ENCODE measurements at regions not wholly inside any gene's neighbourhood (a gene's known extent, or its start where the extent isn't known, plus 50 kb on each side); places are given as distances from the start of the nearest gene placed in this dataset.
"Not testable (repeated sequence)": the region's sequence is repeated elsewhere in the genome, so short reads cannot be mapped to it uniquely, and the experiment has no call there.

GRCh38 chr7:6938284-6938683, 112.2 kb upstream of the CCZ1B start:
- not testable (repeated sequence) for DNase-seq (ENCODE audit: low spot score)

DNA sequence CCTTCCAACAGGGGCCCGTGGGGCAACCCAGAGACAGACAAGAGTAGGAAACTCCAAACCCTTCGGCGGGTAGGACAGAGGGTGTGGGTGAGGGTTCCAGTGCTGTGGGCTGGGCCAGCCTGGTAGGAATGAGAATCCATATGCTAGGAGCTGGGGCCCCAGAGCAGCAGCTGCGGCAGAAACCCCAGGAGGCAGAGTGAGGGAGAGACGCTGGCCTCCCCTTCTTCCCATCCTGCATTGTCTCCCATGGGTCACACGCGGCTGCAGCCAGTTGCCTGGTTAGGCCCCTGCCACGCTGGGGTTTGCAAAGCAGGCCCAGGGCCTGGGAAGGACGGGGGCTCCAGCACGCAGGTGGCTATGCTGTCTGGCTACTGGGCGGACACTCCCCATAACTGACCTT, 113.1 kb upstream of the CCZ1B start:
- DNase-seq (ENCODE audit: low spot score), result not testable (repeated sequence)

- DNase-seq (ENCODE audit: low spot score), result not testable (repeated sequence)
Observed at GRCh38 chr7:6939896-6940295, 113.8 kb upstream of the CCZ1B start.

DNA sequence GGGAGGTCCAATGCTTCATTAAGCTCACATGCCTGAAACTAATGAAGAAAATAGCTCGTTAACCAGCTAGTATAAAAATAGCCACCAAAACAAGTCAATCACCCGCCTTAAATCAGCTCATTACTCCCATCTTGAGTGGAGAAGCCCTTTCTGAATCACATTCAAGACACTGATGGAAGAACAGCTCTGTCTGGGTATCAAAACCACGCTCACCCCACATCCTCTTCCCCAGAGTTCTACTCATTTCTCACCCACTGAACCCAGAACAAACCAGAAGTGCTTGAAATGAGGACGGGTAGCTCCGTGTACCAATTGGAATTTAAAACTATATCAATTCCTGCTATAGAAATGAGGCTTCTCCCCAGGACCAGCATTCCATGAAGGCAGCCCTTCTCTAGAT, 120.8 kb upstream of the CCZ1B start:
- not testable (repeated sequence) for DNase-seq (ENCODE audit: low spot score)

DNA sequence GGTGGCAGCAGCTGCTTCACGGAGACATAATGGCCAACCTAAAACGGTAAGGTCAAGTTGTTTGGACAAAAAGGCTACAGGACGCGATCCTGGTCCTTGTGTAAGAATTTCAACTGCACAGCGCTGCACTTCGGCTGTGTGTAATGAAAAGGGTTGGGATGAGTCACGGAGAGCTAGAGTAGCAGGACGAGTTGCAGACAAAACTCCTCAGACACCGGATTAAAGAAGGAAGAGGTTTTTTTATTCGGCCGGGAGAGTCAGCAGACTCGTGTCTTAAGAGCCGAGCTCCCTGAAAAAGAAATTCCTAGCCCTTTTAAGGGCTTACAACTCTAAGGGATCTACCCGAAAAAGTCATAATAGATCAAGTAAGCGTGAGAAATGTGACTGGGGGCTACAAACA, 124.2 kb upstream of the CCZ1B start:
- not testable (repeated sequence) for DNase-seq (ENCODE audit: low spot score)

DNA sequence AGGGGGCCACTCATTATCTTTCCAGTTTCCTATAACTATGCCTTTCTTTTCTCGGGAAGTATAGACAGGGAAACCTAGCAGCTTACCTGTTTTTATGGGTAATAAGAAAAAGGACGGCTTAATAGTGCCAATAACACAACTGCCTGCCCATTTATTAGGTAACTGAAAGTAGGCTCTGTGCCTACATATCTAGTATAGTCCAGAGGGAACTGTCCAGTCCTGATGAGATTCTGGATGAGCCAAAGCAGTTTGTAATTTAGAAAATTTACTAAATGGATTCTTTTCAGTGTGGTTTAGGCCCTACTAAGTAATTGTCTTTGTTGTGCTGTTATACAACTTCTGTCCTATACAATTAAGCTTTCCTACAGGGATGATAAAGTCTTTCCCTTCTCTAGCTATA, 125.5 kb upstream of the CCZ1B start:
- DNase-seq (ENCODE audit: low spot score), result not testable (repeated sequence)

GRCh38 chr7:6953138-6953797, 127.2 kb upstream of the CCZ1B start:
- DNase-seq (ENCODE audit: low spot score), result not testable (repeated sequence)

DNA sequence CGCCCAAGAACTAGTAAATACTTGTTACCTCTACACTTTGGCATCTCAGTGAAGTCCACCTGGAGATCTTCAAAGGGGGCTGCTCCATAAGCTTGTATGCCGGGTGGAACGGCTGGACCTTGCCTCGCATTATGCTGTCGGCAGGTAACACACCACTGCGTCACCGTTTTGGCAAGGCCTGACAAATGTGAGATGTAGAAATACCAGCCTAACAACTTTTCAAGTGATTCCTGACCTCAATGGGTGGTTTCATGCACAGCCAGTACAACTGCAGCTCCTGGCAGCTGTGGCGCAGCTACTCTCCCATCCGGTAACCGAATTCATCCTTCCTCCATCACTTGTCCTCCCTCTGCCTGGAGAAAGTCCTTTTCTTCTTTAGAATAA, 127.7 kb upstream of the CCZ1B start:
- not testable (repeated sequence) for DNase-seq (ENCODE audit: low spot score)

DNA sequence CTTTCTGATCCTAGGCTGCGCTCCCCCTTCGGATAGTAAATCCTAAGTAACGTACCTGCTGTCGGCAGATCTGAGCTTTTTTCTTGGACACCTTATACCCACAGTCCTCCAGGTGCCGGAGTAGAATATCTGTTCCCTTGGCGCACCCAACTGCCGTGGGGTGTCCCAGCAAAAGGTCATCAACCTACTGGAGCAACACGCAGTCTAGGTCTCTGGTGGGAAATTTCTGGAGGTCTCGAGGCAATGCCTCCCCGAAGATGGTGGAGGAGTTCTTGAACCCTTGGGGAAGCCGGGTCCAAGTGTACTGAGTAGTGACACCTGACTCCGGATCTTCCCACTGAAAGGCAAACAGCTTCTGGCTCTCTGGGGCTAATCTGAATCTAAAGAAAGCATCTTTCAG, 129.3 kb upstream of the CCZ1B start:
- DNase-seq (ENCODE audit: low spot score), result not testable (repeated sequence)

DNA sequence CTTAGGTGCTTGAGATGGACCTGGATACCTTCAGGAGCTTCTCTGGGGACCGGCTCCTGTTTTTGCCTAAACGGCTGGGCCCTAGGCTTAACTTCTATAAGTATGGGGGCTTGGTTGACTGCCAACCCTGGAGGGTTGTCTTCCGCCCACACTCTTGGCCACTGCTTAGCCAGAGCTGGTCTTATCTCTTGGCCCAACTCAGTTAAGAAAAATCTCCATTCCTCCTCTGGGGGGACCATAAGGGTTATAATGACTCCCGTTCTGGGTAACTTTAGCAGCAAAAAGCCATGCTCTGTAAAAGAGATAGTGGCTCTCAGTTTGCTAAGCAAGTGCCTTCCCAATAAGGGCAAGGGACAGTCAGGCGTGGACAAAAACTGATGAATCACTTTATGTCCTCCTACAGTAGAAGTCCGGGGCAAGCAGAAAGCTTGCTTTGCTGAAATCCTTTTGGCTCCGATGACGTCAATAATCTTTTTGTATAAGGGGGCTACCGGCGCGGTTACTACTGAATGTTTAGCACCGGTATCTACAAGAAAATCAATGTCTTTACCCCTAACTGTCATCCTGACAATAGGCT, 130.0 kb upstream of the CCZ1B start:
- not testable (repeated sequence) for DNase-seq (ENCODE audit: low spot score)

- not testable (repeated sequence) for DNase-seq (ENCODE audit: low spot score)
Observed at GRCh38 chr7:6958371-6958770, 132.3 kb upstream of the CCZ1B start.

- DNase-seq (ENCODE audit: low spot score), result not testable (repeated sequence)
Observed at GRCh38 chr7:6959942-6960341, 133.9 kb upstream of the CCZ1B start.

- DNase-seq (ENCODE audit: low spot score), result not testable (repeated sequence)
Observed at GRCh38 chr7:6962871-6963270, 136.8 kb upstream of the CCZ1B start.

DNA sequence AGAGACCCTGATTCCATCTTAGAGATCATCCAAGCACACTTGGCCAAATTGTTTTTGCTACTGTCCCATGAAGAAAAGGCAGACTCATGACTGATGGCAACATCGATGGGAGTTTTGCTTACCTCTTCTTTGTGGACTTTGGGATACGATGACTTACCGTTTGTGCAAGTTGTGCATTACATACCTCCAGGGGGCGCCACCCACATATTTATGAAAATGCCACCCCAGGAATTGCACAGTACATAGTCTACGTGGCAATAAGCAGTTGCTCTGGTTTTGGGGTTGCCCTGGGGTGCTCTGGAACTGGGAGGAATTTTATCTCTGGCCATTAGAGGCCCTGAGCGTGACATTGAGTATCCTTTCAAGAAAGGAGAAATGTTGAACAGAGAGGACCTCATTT, 139.0 kb upstream of the CCZ1B start:
- not testable (repeated sequence) for DNase-seq (ENCODE audit: low spot score)

DNA sequence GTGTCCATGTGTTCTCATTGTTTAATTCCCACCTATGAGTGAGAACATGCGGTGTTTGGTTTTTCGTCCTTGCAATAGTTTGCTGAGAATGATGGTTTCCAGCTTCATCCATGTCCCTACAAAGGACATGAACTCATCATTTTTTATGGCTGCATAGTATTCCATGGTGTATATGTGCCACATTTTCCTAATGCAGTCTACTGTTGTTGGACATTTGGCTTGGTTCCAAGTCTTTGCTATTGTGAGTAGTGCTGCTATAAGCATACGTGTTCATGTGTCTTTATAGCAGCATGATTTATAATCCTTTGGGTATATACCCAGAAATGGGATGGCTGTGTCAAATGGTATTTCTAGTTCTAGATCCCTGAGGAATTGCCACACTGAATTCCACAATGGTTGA, 144.1 kb upstream of the CCZ1B start:
- not testable (repeated sequence) for DNase-seq (ENCODE audit: low spot score)

DNA sequence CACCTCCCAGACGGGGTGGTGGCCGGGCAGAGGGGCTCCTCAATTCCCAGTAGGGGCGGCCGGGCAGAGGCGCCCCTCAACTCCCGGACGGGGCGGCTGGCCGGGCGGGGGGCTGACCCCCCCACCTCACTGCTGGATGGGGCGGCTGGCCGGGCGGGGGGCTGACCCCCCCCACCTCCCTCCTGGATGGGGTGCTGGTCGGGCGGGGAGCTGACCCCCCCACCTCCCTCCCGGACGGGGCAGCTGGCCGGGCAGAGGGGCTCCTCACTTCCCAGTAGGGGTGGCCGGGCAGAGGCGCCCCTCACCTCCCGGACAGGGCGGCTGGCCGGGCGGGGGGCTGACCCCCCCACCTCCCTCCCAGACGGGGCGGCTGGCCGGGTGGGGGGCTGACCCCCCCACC, 148.8 kb upstream of the CCZ1B start:
- not testable (repeated sequence) for DNase-seq (ENCODE audit: low spot score)

GRCh38 chr7:6975346-6975745, 149.3 kb upstream of the CCZ1B start:
- not testable (repeated sequence) for DNase-seq (ENCODE audit: low spot score)

- not testable (repeated sequence) for DNase-seq (ENCODE audit: low spot score)
Observed at GRCh38 chr7:6977368-6977767, 151.3 kb upstream of the CCZ1B start.

DNA sequence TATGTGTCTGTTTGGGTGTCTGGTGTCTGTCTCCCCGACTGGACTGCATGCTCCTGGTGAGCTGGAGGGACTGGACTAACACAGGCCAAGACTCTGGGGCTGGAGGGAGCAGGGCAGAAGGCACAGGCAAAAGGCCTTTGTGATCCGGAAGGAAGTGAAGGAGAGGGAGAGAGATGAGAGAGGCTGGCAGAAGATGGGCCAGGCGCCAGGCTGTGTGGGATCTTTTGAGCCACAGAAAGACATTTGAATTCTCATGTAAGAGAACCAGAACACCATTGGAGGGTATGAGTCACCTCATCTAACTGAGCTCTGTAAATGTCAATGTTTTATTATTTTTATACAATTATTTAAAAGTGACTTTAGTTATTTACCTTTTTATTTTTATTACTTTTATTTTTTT, 152.3 kb upstream of the CCZ1B start:
- DNase-seq (ENCODE audit: low spot score), result not testable (repeated sequence)

DNA sequence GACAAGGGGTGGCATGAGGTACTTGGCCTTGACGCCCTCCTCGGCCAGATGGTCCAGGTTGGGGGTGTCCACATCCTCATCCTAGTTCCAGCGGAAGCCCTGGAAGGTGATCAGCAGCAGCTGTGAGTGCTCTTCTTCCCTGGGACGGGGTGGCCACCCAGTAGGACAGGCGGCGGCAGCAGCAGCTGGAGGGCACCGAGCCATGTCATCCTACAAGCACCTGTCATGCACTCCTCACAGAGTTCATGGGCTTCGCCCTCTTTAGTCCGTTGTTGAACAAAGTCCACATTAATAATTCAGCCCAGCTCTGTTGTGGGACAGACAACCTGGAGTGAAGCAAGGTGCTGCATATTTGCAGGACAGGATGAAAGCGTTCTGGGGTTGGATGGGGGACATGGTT, 153.4 kb upstream of the CCZ1B start:
- DNase-seq (ENCODE audit: low spot score), result not testable (repeated sequence)

GRCh38 chr7:6982375-6982774, 156.3 kb upstream of the CCZ1B start:
- DNase-seq (ENCODE audit: low spot score), result not testable (repeated sequence)

- DNase-seq (ENCODE audit: low spot score), result not testable (repeated sequence)
Observed at GRCh38 chr7:6986892-6987291, 160.8 kb upstream of the CCZ1B start.

- DNase-seq (ENCODE audit: low spot score), result not testable (repeated sequence)
Observed at GRCh38 chr7:6988608-6989007, 162.5 kb upstream of the CCZ1B start.

GRCh38 chr7:6989968-6990367, 163.9 kb upstream of the CCZ1B start:
- not testable (repeated sequence) for DNase-seq (ENCODE audit: low spot score)
